HG02973 (cell line): ENCODE measurements at regions not wholly inside any gene's neighbourhood (a gene's known extent, or its start where the extent isn't known, plus 50 kb on each side); places are given as distances from the start of the nearest gene placed in this dataset.
"Not testable (repeated sequence)": the region's sequence is repeated elsewhere in the genome, so short reads cannot be mapped to it uniquely, and the experiment has no call there.

Experiments used
- ATAC-seq: cut with Tn5 transposase; IDR thresholded peaks from one replicate; pipeline ENCODE4 v1.9.1; 2021; ENCODE audit warnings: moderate library complexity; ENCODE audit not compliant: unreplicated experiment

- ATAC-seq: no peak
Observed at GRCh38 chr3:153369561-153370374, 207.7 kb downstream of the RAP2B start.

GRCh38 chr3:153370680-153371079 lies 208.7 kb downstream of the RAP2B start:
- no peak for ATAC-seq

- ATAC-seq: no peak
Observed at GRCh38 chr3:153372326-153372725, 210.3 kb downstream of the RAP2B start.

- ATAC-seq: no peak
Observed at GRCh38 chr3:153373606-153374005, 211.6 kb downstream of the RAP2B start.

GRCh38 chr3:153378366-153378765 lies 216.3 kb downstream of the RAP2B start:
- not testable (repeated sequence) for ATAC-seq

- ATAC-seq: no peak
Observed at GRCh38 chr3:153379516-153379915, 217.5 kb downstream of the RAP2B start.

GRCh38 chr3:153385343-153385742 lies 223.3 kb downstream of the RAP2B start:
- ATAC-seq: no peak

GRCh38 chr3:153392363-153392762 lies 230.3 kb downstream of the RAP2B start:
- ATAC-seq: no peak

- ATAC-seq: no peak
Observed at GRCh38 chr3:153394017-153394416, 232.0 kb downstream of the RAP2B start.

- no peak for ATAC-seq
Observed at GRCh38 chr3:153396581-153396980, 234.6 kb downstream of the RAP2B start.

GRCh38 chr3:153397794-153398193 lies 235.8 kb downstream of the RAP2B start:
- ATAC-seq: no peak

GRCh38 chr3:153399636-153400035 lies 237.6 kb downstream of the RAP2B start:
- peak; percentile 80 for ATAC-seq

GRCh38 chr3:153400641-153401040 lies 238.6 kb downstream of the RAP2B start:
- ATAC-seq: no peak

GRCh38 chr3:153404157-153404556 lies 242.1 kb downstream of the RAP2B start:
- ATAC-seq: no peak

GRCh38 chr3:153405320-153405719 lies 243.3 kb downstream of the RAP2B start:
- ATAC-seq: not testable (repeated sequence)

- ATAC-seq: no peak
Observed at GRCh38 chr3:153410517-153410916, 248.5 kb downstream of the RAP2B start.

GRCh38 chr3:153414982-153415381 lies 253.0 kb downstream of the RAP2B start:
- no peak for ATAC-seq

- ATAC-seq: no peak
Observed at GRCh38 chr3:153422314-153422713, 260.3 kb downstream of the RAP2B start.

GRCh38 chr3:153423820-153424219 lies 261.8 kb downstream of the RAP2B start:
- ATAC-seq: not testable (repeated sequence)

GRCh38 chr3:153426344-153426743 lies 264.3 kb downstream of the RAP2B start:
- no peak for ATAC-seq

GRCh38 chr3:153426803-153427202 lies 264.8 kb downstream of the RAP2B start:
- no peak for ATAC-seq

- ATAC-seq: no peak
Observed at GRCh38 chr3:153429821-153430220, 267.8 kb downstream of the RAP2B start.

GRCh38 chr3:153431076-153431475 lies 269.1 kb downstream of the RAP2B start:
- no peak for ATAC-seq
